HG02588 (cell line): ENCODE measurements at regions not wholly inside any gene's neighbourhood (a gene's known extent, or its start where the extent isn't known, plus 50 kb on each side); places are given as distances from the start of the nearest gene placed in this dataset.

Source experiments
- ATAC-seq: cut with Tn5 transposase; IDR thresholded peaks from one replicate; pipeline ENCODE4 v1.9.1; 2021; ENCODE audit warnings: mild to moderate bottlenecking, moderate library complexity; ENCODE audit not compliant: unreplicated experiment

DNA sequence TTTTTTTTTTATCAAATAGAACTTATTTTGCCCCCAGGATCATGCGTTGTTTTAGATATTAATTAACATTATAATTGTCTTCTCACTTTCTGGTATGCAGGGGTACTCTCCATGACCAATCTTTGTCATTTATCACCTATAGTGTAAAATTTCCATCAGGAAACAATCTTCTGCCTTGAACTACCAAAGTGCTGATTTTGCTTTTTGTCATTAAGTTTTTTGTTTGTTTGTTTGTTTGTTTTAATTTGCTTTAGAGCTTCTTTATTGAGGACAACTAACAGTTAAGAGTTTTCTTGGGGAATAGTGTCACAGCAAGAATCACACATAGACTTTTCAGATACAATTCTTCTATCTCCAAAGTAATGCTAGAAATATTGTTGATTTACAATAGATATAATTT lies 171.2 kb upstream of the PRPS1L1 start:
- ATAC-seq, result no peak

DNA sequence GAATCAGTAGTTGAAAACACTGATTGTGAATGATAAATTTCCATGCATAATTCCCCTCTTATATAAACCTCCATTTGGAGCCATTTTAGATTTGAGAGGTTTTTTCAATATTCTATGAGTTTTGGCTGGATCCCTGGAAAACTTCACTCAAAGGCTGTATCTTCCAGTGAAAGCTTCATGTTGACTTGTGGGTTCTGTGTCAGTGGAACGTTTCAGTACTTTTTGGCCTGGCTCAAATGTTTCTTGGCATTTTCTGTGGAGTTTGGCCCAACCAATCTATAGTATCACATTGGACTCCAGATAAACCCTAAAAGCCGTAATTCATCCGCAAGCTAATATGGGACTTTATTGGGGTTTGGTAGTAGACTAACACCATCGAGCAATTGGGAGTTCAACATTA lies 172.6 kb upstream of the PRPS1L1 start:
- ATAC-seq, result no peak

- no peak for ATAC-seq
These were observed 173.2 kb upstream of the PRPS1L1 start for GRCh38 chr7:18200855-18201254.

GRCh38 chr7:18201350-18201749 lies 173.7 kb upstream of the PRPS1L1 start:
- no peak for ATAC-seq

DNA sequence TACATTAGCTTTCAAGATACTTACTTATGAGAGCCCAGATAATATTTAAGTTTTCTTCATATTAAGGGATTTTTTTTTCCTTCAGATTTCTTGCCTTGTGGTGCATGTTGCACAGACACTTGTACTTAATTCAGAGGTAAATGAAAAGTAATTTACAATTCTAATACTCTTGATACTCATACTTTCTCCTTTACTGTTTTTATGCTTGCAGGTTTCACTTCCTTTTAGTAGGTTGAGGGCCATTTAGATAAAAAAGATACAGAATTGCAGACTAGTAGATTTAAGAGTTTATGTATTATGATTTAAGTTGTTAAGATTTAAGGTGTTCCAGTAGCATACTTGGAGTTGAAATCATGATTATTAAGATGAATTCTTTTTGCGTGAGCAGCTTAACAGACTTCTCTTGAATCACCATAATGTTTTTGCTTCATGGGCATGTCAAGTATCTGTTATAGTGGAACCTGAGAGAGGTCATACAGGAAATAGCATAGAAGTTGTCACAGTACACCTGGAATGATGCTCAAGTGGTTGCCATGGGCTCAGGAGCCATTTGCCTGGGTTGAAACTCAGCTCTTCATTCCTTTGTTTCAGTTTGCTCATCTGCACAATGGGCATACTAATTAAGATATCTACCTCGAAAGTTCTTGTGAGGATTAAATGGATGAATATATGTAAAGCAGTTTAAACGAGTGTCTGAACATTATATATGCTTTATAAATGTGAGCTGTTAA lies 174.8 kb upstream of the PRPS1L1 start:
- no peak for ATAC-seq

DNA sequence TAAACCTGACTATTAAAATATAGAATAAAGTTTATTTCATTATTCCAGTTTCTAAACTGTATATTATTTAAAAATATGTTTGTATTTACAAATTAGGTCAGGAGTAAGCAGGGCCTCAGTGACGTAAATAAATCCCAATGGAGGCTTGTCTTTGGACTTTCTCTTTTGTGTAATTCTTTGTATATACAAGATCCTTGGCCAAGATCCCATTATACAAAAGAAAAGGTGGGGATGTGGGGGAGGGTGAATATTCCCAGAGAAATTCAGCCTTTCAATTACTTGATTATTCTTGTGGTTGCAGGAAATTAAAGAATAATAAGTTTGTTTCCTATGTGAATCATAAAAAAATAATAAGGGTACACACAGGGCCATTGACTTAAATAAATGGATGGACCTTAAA lies 178.7 kb upstream of the PRPS1L1 start:
- no peak for ATAC-seq

GRCh38 chr7:18208921-18209320 lies 181.3 kb upstream of the PRPS1L1 start:
- ATAC-seq, result no peak

GRCh38 chr7:18210377-18210776 lies 182.7 kb upstream of the PRPS1L1 start:
- no peak for ATAC-seq

- ATAC-seq, result no peak
These were observed 183.1 kb upstream of the PRPS1L1 start for GRCh38 chr7:18210788-18211187.

GRCh38 chr7:18212308-18212707 lies 184.7 kb upstream of the PRPS1L1 start:
- ATAC-seq, result no peak

DNA sequence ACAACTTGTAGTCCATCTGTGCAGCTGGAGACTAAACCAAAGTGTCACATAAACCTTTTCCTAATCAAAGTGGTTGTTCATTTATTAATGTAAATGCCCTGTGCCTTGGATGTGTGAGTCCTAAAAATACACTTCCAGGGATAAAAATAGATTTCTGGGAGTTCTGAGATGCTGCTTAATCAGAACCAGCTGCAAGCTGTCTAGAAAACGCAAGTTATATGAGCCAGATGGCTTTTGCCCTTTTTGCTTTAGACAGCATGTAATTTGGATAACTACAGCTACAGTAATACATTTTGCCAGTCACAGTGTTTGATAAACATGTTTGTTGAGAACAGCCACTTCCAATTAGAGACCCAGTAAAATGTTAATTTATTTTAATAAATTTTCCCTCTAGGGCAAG lies 185.1 kb upstream of the PRPS1L1 start:
- no peak for ATAC-seq

GRCh38 chr7:18213652-18214051 lies 186.0 kb upstream of the PRPS1L1 start:
- no peak for ATAC-seq

GRCh38 chr7:18216270-18216669 lies 188.6 kb upstream of the PRPS1L1 start:
- no peak for ATAC-seq

GRCh38 chr7:18221377-18222293 lies 194.0 kb upstream of the PRPS1L1 start:
- ATAC-seq, result no peak

GRCh38 chr7:18222636-18223035 lies 195.0 kb upstream of the PRPS1L1 start:
- no peak for ATAC-seq

DNA sequence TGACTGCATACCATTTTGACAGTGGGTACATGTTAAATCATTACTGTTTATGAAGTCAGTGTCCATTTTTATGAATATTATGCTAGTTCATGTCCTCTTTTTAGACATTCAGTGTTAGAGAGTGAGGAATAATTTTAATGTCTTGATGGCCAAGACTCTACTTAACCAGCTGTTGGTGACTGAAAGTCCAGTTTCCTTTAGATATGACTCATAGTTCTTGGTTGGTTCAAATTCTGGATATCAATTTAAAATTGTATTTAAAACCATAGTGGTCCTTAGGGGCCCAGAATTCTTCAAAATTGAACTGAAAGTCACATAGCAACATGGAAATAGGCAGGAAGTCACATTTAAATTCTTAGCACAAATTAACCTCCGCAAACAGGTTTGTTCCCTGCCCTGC lies 196.5 kb upstream of the PRPS1L1 start:
- no peak for ATAC-seq

DNA sequence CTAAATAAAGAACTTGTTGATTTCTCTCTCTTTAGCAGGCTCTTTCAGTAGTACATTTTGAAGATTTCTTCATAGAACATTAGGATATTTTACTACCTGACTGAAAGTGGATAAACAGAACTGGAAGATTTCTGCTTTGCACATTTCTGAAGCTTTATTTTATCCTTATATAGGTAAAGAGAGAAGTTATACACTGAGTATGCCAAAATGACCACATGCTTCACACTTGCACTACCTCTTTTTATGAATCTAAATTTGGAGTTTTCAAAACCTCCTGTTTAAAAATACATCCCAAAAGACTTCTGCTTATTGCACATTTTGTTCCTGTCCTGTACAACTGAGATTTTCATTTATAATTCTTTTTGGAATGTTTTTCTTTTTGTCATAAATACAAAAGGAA lies 197.4 kb upstream of the PRPS1L1 start:
- no peak for ATAC-seq

GRCh38 chr7:18226598-18226997 lies 199.0 kb upstream of the PRPS1L1 start:
- no peak for ATAC-seq

DNA sequence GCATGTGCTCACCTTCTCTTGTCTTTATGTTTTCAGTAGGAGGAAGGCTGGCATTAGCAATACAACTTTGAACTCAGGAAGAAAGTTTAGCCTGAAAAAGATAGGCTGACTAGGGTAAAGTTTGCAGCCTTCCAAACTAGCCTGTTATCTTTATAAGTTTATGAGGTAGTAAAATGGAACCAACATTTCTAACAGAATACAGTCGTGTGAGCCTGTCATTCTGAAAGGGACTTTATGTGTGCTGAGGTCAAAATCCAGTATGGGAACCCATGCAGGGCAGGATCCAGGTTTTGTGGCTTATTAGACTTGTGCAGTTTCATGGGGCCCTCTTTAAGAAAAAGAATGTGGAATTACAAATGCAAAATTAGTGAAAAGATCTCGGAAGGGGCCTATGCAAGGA lies 201.0 kb upstream of the PRPS1L1 start:
- ATAC-seq, result no peak

- no peak for ATAC-seq
These were observed 202.6 kb upstream of the PRPS1L1 start for GRCh38 chr7:18230271-18230670.

GRCh38 chr7:18231854-18232253 lies 204.2 kb upstream of the PRPS1L1 start:
- no peak for ATAC-seq

DNA sequence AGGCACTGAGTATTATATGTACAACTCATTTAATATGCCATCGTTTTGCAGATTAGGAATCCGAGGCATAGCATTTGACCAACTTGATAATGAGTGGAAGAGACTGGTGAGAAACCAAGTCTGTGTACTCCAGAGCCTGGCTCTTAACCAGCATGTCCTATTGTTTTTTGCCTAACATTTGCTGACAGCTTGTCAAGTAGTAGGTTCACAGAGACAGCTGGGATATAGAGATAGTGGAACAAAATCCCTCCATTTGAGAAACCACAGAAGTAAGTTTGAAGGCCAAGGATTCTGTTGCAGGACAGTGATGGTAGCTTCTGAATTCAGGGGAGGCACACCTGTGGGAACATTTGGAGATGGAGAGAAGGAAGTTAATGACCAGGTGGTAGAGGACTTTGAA lies 206.9 kb upstream of the PRPS1L1 start:
- ATAC-seq, result no peak
